Erythroblast (primary cell): ENCODE measurements at regions not wholly inside any gene's neighbourhood (a gene's known extent, or its start where the extent isn't known, plus 50 kb on each side); places are given as distances from the start of the nearest gene placed in this dataset.

Source experiments
- DNase-seq, 2 experiments: peaks; one replicate each; lab custom pipeline; 2025; lab: John Stamatoyannopoulos, UW
- GATA1 ChIP-seq: IDR thresholded peaks from 2 replicates; pipeline ENCODE4 v1.6.1; 2011; ENCODE audit warnings: low read depth, mild to moderate bottlenecking, control low read depth, low read length, moderate library complexity
- POLR2A ChIP-seq: IDR thresholded peaks from 2 replicates; pipeline ENCODE4 v1.6.1; 2011; ENCODE audit warnings: mild to moderate bottlenecking, low read length

DNA sequence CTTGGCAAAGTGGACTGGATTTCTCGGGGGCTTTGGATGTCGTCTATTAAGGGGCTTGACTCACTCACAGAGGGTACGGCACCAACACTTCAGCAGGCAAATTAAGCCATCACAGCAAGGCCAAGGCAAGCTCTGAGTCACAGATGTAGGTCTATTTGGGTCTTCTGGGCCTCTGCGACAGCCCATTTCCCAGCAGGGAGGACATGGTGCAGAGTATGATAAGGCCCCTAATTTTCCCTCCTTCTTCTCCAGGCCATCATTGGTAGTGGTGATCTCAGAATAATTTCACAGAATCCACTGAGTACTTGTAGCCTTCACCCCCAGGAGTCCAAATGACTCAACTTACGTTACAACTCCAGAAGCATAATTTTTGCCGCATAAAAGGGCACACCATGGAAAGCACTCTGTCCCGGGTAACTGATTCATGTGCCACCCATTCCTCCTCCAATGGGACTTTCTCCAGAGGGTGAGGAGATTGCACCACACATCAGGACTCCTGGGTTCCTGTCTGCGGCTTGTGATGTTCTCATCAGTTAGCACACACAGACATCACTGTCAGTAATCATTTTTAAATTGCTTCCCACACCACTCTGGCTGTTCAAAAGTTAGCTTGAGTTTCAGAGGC is 164.9 kb downstream of the TXNL1 start:
- TF ChIP-seq GATA1 (no peak), POLR2A (no peak)
- no peak for DNase-seq

- no peak for TF ChIP-seq POLR2A
- no peak for TF ChIP-seq GATA1
- DNase-seq, result no peak
Measured at GRCh38 chr18:56470406-56471351, 167.7 kb downstream of the TXNL1 start.

- TF ChIP-seq POLR2A (no peak), GATA1 (no peak)
- DNase-seq, result no peak
Measured at GRCh38 chr18:56469582-56469981, 168.8 kb downstream of the TXNL1 start.

DNA sequence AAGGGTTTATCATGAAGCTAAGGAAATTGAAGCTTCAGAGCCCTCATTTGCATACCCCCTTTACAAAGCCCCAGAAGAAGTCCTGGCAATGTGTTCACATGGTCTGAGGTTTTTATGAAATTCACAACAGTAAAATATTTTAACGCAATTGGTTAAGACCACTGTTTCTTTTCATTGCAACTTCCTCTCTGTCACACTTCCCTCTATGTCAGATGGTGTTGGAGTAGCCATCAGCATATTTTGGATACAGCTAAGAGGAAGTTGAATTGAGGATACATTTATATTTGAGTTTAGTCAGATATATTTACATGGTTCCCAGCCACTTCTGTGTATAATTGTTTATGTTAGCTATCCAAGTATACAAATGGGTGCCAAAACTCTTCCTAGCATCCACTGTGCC is 170.0 kb downstream of the TXNL1 start:
- no peak for DNase-seq
- TF ChIP-seq POLR2A (no peak), GATA1 (no peak)

- TF ChIP-seq GATA1 (no peak), POLR2A (no peak)
- no peak for DNase-seq
Measured at GRCh38 chr18:56462276-56462675, 176.1 kb downstream of the TXNL1 start.

DNA sequence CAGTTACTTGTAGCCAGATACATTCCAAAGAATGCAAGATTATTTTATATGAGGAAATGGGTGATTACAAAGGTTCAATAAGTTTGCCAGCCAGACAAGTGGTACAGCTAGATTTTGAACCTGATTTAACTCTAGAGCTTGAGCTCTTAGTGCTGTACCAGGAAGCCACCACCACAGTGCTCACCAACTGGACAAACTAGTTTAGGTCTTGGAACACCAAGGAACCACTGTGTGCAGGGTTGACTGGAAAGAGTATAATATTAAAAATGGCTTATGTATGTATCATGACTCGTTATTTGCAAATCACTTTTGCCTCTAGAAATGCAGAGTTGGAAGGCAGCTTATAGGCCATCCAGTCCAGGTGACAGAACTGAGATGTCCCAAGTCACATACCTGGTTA is 177.2 kb downstream of the TXNL1 start:
- TF ChIP-seq GATA1, result no peak
- no peak for TF ChIP-seq POLR2A
- DNase-seq, result no peak

- DNase-seq, result no peak
- TF ChIP-seq GATA1 (no peak), POLR2A (no peak)
Measured at GRCh38 chr18:56460581-56460980, 177.8 kb downstream of the TXNL1 start.

DNA sequence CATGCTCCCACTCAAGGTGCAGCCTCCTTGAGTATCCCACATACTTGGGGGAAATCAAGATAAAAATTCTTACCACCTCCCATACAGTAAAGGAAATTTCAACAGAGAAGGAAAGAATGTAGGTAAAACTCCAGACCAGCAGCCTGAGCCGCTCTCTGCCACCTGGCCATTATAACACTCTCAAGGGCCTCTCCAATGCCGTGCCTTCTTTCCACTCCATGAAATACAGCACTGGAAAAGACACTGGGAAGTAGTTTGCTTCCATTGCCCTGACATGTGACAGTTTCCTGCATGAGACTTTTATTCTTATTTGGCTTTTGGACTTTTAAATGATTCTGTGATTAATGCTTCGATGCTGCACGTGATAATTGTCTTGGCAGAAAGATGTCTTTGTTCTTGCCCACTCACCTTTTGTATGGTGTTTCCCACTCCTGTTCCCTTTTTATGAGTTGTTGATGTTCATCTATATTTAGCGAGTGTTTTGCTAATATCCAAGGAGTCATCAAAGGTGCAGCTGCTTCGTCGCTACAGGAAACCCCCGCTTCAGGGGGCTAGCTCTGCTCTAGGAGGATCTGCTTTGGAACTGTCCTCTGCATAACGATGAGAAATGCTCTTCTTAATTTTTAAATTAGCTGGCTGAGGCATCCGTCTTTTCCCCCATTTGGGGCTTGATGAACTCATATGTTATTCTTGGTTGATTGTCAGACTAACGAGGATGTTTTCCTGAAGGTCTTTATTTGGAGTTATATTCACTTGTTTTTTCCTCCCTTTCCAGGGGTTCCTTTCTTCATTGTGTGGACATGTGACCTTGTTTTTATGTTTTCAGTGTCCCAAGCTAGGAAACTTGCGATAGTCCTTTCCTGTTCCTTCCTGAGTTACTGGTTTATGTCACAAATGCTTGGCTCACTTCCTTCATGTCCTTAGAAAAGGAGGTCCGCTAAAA is 179.4 kb downstream of the TXNL1 start:
- TF ChIP-seq GATA1 (no peak), POLR2A (no peak)
- DNase-seq, result no peak

DNA sequence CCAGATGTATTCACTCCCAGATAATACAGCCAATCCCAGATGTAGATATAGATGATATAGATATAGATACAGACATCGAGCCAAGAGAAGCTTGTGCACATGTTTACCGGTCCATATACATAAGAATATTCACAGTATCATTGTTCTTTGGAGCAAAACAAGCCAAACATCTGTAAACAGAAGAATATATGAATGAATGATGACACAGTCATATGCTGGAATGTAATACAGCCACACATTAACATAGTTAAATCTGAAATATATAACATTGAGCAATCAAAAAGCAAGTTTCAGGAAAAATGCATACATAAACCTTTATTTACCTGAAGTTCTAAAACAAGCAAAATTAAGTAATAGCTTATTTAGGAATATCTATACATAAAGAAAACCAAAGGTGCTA is 182.5 kb downstream of the TXNL1 start:
- DNase-seq, result no peak
- TF ChIP-seq GATA1, result no peak
- no peak for TF ChIP-seq POLR2A

- DNase-seq, result no peak
Measured at GRCh38 chr18:56455141-56455540, 183.3 kb downstream of the TXNL1 start.

GRCh38 chr18:56453631-56454030 is 184.8 kb downstream of the TXNL1 start:
- TF ChIP-seq POLR2A (no peak), GATA1 (no peak)
- no peak for DNase-seq

More at GRCh38 chr18:56455141-56455540, 183.3 kb downstream of the TXNL1 start:
- TF ChIP-seq GATA1 (no peak), POLR2A (no peak)

GRCh38 chr18:56451188-56451587 is 187.2 kb downstream of the TXNL1 start:
- no peak for TF ChIP-seq POLR2A
- no peak for DNase-seq

- no peak for DNase-seq
- TF ChIP-seq POLR2A (no peak), GATA1 (no peak)
Measured at GRCh38 chr18:56448751-56449150, 189.6 kb downstream of the TXNL1 start.
